Activated CD4-positive, alpha-beta T cell treated with anti-CD3 and anti-CD28 coated beads, Interleukin-2, amount 10 ng/mL, durations not matched to agents 7 days and 5 days (primary cell): ENCODE measurements at regions not wholly inside any gene's neighbourhood (a gene's known extent, or its start where the extent isn't known, plus 50 kb on each side); places are given as distances from the start of the nearest gene placed in this dataset.

Source experiments
- CTCF ChIA-PET: fragments of 350-600 bp; sonication (Branson Sonifier 250); formaldehyde crosslinking; loops from one replicate; lab custom pipeline; 2021; ENCODE audit warnings: antibody characterized with exemption; lab: Charles Lee
- POLR2A ChIA-PET: fragments of 350-600 bp; sonication (Branson Sonifier 250); formaldehyde crosslinking; loops from one replicate; lab custom pipeline; 2021; ENCODE audit warnings: antibody characterized with exemption; lab: Charles Lee
- DNase-seq: peaks from one replicate; pipeline ENCODE4 v3.0.0-alpha.2; 2020
- H3K27ac Mint-ChIP-seq: one replicate; pipeline ENCODE4 v1.8.0; 2021; ENCODE audit warnings: mild to moderate bottlenecking, moderate library complexity, mixed read lengths
- H3K27me3 Mint-ChIP-seq: one replicate; pipeline ENCODE4 v1.8.0; 2021; ENCODE audit warnings: mixed read lengths
- H3K36me3 Mint-ChIP-seq: one replicate; pipeline ENCODE4 v1.8.0; 2021; ENCODE audit warnings: low read depth, mixed read lengths
- H3K4me1 Mint-ChIP-seq: one replicate; pipeline ENCODE4 v1.8.0; 2021; ENCODE audit warnings: mixed read lengths
- H3K4me3 Mint-ChIP-seq: one replicate; pipeline ENCODE4 v1.8.0; 2021; ENCODE audit warnings: mild to moderate bottlenecking, moderate library complexity, mixed read lengths
- H3K9me3 Mint-ChIP-seq: one replicate; pipeline ENCODE4 v1.8.0; 2021; ENCODE audit warnings: mixed read lengths

GRCh38 chr10:93154531-93154930 is 80.8 kb downstream of the CYP26A1 start:
- DNase-seq = no peak
- H3K36me3 Mint-ChIP-seq = no peaks in the 10 kb centered on the region
- POLR2A ChIA-PET = no interaction called here
- no peak overlapping the region for H3K4me3 Mint-ChIP-seq
- no peak overlapping the region for H3K27ac Mint-ChIP-seq
- CTCF ChIA-PET = no interaction called here
- peaks cover 21% of the 10 kb centered on the region for H3K27me3 Mint-ChIP-seq
- H3K4me1 Mint-ChIP-seq = peaks cover 15% of the 10 kb centered on the region
- peaks cover 11% of the 10 kb centered on the region for H3K9me3 Mint-ChIP-seq

GRCh38 chr10:93160140-93160539 is 86.4 kb downstream of the CYP26A1 start:
- no peaks in the 10 kb centered on the region for H3K36me3 Mint-ChIP-seq

GRCh38 chr10:93160829-93161228 is 87.1 kb downstream of the CYP26A1 start:
- Mint-ChIP-seq H3K27ac (no peak overlapping the region), H3K4me1 (no peaks in the 10 kb centered on the region), H3K36me3 (no peaks in the 10 kb centered on the region), H3K27me3 (no peaks in the 10 kb centered on the region), H3K9me3 (peaks cover 7% of the 10 kb centered on the region), H3K4me3 (no peak overlapping the region)
- ChIA-PET POLR2A (no interaction called here), CTCF (no interaction called here)
- no peak for DNase-seq

More at GRCh38 chr10:93160140-93160539, 86.4 kb downstream of the CYP26A1 start:
- Mint-ChIP-seq H3K27me3 (no peaks in the 10 kb centered on the region), H3K4me1 (no peaks in the 10 kb centered on the region), H3K4me3 (no peak overlapping the region), H3K27ac (no peak overlapping the region), H3K9me3 (peaks cover 10% of the 10 kb centered on the region)
- ChIA-PET CTCF (no interaction called here), POLR2A (no interaction called here)
- DNase-seq = no peak

DNA sequence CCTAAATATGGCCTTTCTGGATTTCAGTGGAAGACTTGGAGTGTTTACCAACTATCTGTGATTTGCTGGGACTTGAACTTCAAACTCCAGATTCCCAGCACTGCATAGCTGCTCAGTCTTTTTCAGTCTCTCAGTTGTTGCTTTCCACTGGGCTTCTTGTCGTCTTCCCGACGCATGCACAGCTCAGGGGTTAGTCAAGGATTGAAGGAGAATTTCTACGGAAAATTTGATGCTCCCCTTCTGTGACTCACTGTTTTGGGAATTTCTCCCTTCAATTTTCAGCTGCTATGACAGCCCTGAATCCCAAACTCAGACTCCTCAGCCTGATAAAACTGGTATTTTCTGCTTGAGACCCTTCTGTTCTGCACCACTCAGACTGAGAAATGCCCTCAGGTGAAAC is 91.7 kb downstream of the CYP26A1 start:
- Mint-ChIP-seq H3K9me3 (peaks cover 14% of the 10 kb centered on the region), H3K4me1 (no peaks in the 10 kb centered on the region), H3K27ac (no peak overlapping the region), H3K36me3 (peaks cover under 1% of the 10 kb centered on the region), H3K4me3 (no peak overlapping the region), H3K27me3 (peaks cover 4% of the 10 kb centered on the region)
- ChIA-PET POLR2A (no interaction called here), CTCF (no interaction called here)
- no peak for DNase-seq

GRCh38 chr10:93166134-93166533 is 92.4 kb downstream of the CYP26A1 start:
- no peak overlapping the region for H3K4me3 Mint-ChIP-seq
- POLR2A ChIA-PET = no interaction called here

DNA sequence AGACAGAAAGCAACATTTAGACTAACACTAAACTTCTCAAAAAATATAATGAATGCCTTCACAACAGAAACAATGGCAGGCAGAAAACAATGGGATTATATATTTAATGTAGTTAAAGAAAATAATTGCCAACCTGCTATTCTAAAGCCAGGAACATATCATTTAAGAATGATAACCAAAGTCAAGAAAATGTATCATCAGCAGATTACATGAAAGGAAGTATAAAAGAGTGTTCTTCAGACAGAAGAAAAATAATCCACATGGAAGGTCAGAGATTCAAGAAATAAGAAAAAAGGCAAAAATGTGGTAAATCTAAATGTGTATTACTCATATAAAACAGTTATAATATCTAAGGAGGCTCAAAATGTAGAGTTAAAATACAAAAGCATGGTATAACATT is 98.1 kb downstream of the CYP26A1 start:
- DNase-seq = no peak
- Mint-ChIP-seq H3K9me3 (peaks cover 14% of the 10 kb centered on the region), H3K36me3 (peaks cover 2% of the 10 kb centered on the region), H3K4me1 (no peaks in the 10 kb centered on the region), H3K27me3 (peaks cover 2% of the 10 kb centered on the region), H3K27ac (no peak overlapping the region), H3K4me3 (no peak overlapping the region)
- POLR2A ChIA-PET = no interaction called here
- CTCF ChIA-PET = no interaction called here

More at GRCh38 chr10:93166134-93166533, 92.4 kb downstream of the CYP26A1 start:
- no peak for DNase-seq
- H3K9me3 Mint-ChIP-seq = peaks cover 16% of the 10 kb centered on the region
- no peak overlapping the region for H3K27ac Mint-ChIP-seq
- peaks cover 6% of the 10 kb centered on the region for H3K27me3 Mint-ChIP-seq
- CTCF ChIA-PET = no interaction called here
- H3K36me3 Mint-ChIP-seq = peaks cover 2% of the 10 kb centered on the region
- H3K4me1 Mint-ChIP-seq = no peaks in the 10 kb centered on the region

- peaks cover 2% of the 10 kb centered on the region for H3K36me3 Mint-ChIP-seq
- no peak overlapping the region for H3K4me3 Mint-ChIP-seq
- ChIA-PET CTCF (interaction anchor here (0.6 kb wide), 1 partner anchor 22 kb away, joined by 3 read pairs; no protein-coding TSS in a partner anchor), POLR2A (no interaction called here)
- no peaks in the 10 kb centered on the region for H3K4me1 Mint-ChIP-seq
- H3K27ac Mint-ChIP-seq = no peak overlapping the region
- peaks cover 2% of the 10 kb centered on the region for H3K27me3 Mint-ChIP-seq
- DNase-seq = no peak
- peaks cover 10% of the 10 kb centered on the region for H3K9me3 Mint-ChIP-seq
Measured at GRCh38 chr10:93173967-93174845, 100.5 kb downstream of the CYP26A1 start.

DNA sequence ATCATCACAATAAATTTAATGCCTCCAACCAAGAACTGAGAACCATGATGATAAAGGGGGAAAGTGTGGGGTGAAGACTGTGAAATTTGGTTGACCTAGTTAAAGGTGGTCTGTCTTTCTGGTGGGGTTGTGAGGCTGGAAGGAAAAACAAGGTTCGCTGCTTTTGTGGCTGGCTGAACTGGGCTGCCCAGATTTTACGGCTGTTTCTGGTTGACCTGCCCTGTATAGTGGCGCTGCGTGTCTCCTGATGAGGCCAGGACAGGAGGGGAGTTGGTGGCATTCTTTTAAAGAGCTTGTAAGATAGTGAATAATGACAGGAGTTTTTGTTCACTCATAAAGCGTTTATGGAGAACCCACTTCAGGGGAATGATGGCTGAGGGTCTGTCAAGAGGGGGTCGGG is 101.8 kb downstream of the CYP26A1 start:
- Mint-ChIP-seq H3K27ac (no peak overlapping the region), H3K36me3 (peaks cover under 1% of the 10 kb centered on the region), H3K4me1 (no peaks in the 10 kb centered on the region), H3K27me3 (peaks cover under 1% of the 10 kb centered on the region), H3K9me3 (peaks cover under 1% of the 10 kb centered on the region), H3K4me3 (no peak overlapping the region)
- DNase-seq = no peak
- CTCF ChIA-PET = no interaction called here
- POLR2A ChIA-PET = no interaction called here

- H3K36me3 Mint-ChIP-seq = no peaks in the 10 kb centered on the region
- no peaks in the 10 kb centered on the region for H3K4me1 Mint-ChIP-seq
- CTCF ChIA-PET = no interaction called here
- H3K27me3 Mint-ChIP-seq = no peaks in the 10 kb centered on the region
- no peak for DNase-seq
- H3K4me3 Mint-ChIP-seq = no peak overlapping the region
- H3K9me3 Mint-ChIP-seq = no peaks in the 10 kb centered on the region
- H3K27ac Mint-ChIP-seq = no peak overlapping the region
- POLR2A ChIA-PET = no interaction called here
Measured at GRCh38 chr10:93177511-93177910, 103.8 kb downstream of the CYP26A1 start.

GRCh38 chr10:93178226-93178625 is 104.5 kb downstream of the CYP26A1 start:
- no peaks in the 10 kb centered on the region for H3K9me3 Mint-ChIP-seq
- H3K27me3 Mint-ChIP-seq = no peaks in the 10 kb centered on the region
- ChIA-PET CTCF (interaction anchor here (0.9 kb wide), 1 partner anchor 72 kb away, joined by 4 read pairs; no protein-coding TSS in a partner anchor), POLR2A (no interaction called here)
- H3K4me3 Mint-ChIP-seq = no peak overlapping the region
- H3K36me3 Mint-ChIP-seq = no peaks in the 10 kb centered on the region
- H3K27ac Mint-ChIP-seq = no peak overlapping the region
- H3K4me1 Mint-ChIP-seq = no peaks in the 10 kb centered on the region
- DNase-seq = no peak

DNA sequence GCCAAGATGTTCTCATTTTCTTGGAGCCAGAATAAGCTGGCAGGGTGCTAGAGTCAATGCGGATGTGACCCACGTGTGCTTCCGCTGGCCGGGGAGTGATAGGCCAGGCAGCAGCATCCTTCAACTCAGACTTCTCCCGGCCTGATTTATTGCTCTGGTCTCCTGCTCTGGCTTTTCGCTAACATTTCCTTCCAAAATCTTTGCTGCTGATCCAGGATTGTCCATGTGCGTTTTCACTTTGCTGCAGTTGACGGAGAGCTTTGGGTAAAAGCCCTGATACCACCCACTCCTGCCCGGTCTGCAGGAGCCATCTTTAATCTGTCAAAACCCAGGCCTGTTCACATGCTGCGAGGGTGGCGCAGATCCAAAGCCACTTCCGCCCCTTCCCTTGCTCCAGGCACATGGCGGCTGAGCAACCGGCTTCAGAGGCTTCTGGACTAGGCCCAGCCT is 106.8 kb downstream of the CYP26A1 start:
- H3K9me3 Mint-ChIP-seq = no peaks in the 10 kb centered on the region
- ChIA-PET CTCF (interaction anchor here (0.7 kb wide), 1 partner anchor 66 kb away, joined by 3 read pairs; no protein-coding TSS in a partner anchor), POLR2A (no interaction called here)
- H3K4me3 Mint-ChIP-seq = no peak overlapping the region
- no peak overlapping the region for H3K27ac Mint-ChIP-seq
- H3K36me3 Mint-ChIP-seq = no peaks in the 10 kb centered on the region
- no peak for DNase-seq
- H3K4me1 Mint-ChIP-seq = no peaks in the 10 kb centered on the region
- H3K27me3 Mint-ChIP-seq = peaks cover 6% of the 10 kb centered on the region

DNA sequence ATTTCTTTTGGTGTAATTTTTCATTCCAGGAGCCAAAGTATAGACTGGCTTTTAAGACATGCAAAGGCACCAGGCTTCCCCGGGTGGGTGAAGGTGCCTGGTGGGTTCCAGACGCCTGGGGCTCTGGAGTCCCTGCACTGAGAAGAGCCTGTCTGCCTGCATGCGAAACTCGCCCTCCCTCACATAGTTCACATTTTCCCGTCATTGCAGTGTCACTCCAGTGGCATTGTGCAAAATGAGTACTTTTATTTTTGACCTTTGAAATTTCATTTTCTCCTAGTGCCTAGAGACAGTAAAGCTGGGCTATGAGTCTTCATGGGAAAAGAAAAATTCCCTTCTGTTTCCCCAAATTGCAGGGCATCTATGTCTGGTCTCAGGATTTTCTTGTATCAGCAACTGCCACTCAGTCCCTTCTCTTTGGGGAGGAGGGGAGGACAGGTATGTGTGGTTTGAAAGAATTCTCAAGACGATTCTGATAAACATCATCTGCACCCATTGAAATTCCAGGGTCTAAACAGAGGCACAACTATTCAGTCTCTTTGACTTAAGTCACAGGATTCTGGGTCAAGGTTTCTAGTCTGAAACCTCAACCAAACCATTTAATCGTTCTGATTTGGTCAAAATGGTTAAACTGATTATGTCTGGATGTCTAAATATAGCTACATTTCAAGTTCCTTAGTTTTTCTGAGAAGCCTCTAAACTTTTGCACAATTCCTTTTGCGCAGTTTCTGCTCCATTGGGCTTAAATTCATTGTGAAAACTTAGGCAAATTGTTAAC is 107.8 kb downstream of the CYP26A1 start:
- Mint-ChIP-seq H3K36me3 (no peaks in the 10 kb centered on the region), H3K9me3 (no peaks in the 10 kb centered on the region), H3K27ac (no peak overlapping the region), H3K27me3 (peaks cover 9% of the 10 kb centered on the region), H3K4me1 (no peaks in the 10 kb centered on the region), H3K4me3 (no peak overlapping the region)
- POLR2A ChIA-PET = no interaction called here
- CTCF ChIA-PET = interaction anchor here (1.5 kb wide), 1 partner anchor 17 kb away, joined by 3 read pairs; no protein-coding TSS in a partner anchor
- no peak for DNase-seq

DNA sequence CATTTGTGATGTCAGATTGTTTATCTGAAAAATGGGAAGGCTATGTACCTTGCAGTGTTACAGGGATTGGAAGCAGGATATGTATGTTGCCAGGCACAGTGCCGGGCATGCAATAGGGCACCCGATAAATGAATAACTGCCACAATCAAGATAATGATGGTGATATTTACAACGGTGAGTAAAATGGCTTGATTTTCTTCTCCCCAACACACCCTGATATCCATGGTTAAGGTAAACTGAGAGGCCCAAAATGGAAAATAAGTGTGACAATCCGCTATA is 108.3 kb downstream of the CYP26A1 start:
- Mint-ChIP-seq H3K4me3 (no peak overlapping the region), H3K27me3 (peaks cover 9% of the 10 kb centered on the region), H3K36me3 (no peaks in the 10 kb centered on the region), H3K9me3 (no peaks in the 10 kb centered on the region), H3K4me1 (no peaks in the 10 kb centered on the region), H3K27ac (no peak overlapping the region)
- ChIA-PET CTCF (interaction anchor here (1.5 kb wide), 1 partner anchor 16 kb away, joined by 3 read pairs; no protein-coding TSS in a partner anchor), POLR2A (no interaction called here)
- DNase-seq = no peak
